ENCODE measurements at regions not wholly inside any gene's neighbourhood (a gene's known extent, or its start where the extent isn't known, plus 50 kb on each side); places are given as distances from the start of the nearest gene placed in this dataset.
A peak's percentile ranks its signal among the peaks of the same experiment; 100 is the strongest.

DNA sequence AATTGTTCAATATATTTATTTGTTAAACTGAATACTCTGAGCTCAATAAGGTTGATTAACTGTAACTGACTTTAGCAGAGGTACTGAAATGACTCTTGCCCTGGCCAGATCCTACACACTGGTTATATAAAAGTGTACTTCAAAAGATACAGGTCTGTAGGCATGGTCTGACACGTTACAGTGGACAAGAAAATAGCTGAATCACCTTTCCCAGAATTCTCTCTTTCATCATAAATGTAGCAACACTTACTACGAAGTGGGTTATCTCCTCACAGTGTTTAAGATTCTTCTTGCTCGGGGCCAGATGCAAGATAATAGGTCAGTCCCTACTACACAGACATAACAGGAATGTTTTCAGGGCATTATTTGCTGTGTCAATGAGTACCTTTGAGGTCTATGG lies 107.0 kb upstream of the ZC3H15 start (continued):
- TF ChIP-seq, protein P1, sequence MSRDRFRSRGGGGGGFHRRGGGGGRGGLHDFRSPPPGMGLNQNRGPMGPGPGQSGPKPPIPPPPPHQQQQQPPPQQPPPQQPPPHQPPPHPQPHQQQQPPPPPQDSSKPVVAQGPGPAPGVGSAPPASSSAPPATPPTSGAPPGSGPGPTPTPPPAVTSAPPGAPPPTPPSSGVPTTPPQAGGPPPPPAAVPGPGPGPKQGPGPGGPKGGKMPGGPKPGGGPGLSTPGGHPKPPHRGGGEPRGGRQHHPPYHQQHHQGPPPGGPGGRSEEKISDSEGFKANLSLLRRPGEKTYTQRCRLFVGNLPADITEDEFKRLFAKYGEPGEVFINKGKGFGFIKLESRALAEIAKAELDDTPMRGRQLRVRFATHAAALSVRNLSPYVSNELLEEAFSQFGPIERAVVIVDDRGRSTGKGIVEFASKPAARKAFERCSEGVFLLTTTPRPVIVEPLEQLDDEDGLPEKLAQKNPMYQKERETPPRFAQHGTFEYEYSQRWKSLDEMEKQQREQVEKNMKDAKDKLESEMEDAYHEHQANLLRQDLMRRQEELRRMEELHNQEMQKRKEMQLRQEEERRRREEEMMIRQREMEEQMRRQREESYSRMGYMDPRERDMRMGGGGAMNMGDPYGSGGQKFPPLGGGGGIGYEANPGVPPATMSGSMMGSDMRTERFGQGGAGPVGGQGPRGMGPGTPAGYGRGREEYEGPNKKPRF (IDR thresholded peaks at IDR 0.05; ENCODE audit: low read depth, low read length), result no peak
- TF ChIP-seq KDM2B (CRISPR knock-in tag; IDR thresholded peaks at IDR 0.05) (no peak), MAFG (tag; conservative IDR thresholded peaks at IDR 0.05) (peak; percentile 78), ZNF589 (CRISPR knock-in tag; IDR thresholded peaks at IDR 0.05; ENCODE audit: low read depth) (0 out of 2 replicates have a peak, but pooled peaks have one; percentile 33), POLR2H (tag; IDR thresholded peaks at IDR 0.05; ENCODE audit: low read depth) (peak; percentile 71), PRPF4 (IDR thresholded peaks at IDR 0.05; ENCODE audit: insufficient read depth, low read depth, low read length, poor library complexity, severe bottlenecking) (no peak), ZNF316 (IDR thresholded peaks at IDR 0.05) (peak; percentile 82), NFE2 (IDR thresholded peaks at IDR 0.05; ENCODE audit: low read depth) (peak; percentile 92), ZFP1 (CRISPR knock-in tag; IDR thresholded peaks at IDR 0.05) (no peak), ZNF445 (CRISPR knock-in tag; IDR thresholded peaks at IDR 0.05; ENCODE audit: low read depth) (no peak), ZNF41 (CRISPR knock-in tag; conservative IDR thresholded peaks at IDR 0.05) (no peak), MAFF (IDR thresholded peaks at IDR 0.05; ENCODE audit: low read length) (peak; percentile 59; the same call in 1 of the 2 replicates), CBX8 (IDR thresholded peaks at IDR 0.05; ENCODE audit: borderline replicate concordance, extremely low read depth, low read depth, low read length, poor library complexity, severe bottlenecking) (no peak), RAD21 (CRISPR knock-in tag; conservative IDR thresholded peaks at IDR 0.05 in 1 of 2, IDR thresholded peaks at IDR 0.05 in 1 of 2) (0 out of 4 replicates have a peak, but pooled peaks of 1 of the 2 experiments have one; percentile 4), EHMT2 (IDR thresholded peaks at IDR 0.05) (peak; percentile 67; the same call in 1 of the 2 replicates)
- TF ChIP-seq, protein P2, sequence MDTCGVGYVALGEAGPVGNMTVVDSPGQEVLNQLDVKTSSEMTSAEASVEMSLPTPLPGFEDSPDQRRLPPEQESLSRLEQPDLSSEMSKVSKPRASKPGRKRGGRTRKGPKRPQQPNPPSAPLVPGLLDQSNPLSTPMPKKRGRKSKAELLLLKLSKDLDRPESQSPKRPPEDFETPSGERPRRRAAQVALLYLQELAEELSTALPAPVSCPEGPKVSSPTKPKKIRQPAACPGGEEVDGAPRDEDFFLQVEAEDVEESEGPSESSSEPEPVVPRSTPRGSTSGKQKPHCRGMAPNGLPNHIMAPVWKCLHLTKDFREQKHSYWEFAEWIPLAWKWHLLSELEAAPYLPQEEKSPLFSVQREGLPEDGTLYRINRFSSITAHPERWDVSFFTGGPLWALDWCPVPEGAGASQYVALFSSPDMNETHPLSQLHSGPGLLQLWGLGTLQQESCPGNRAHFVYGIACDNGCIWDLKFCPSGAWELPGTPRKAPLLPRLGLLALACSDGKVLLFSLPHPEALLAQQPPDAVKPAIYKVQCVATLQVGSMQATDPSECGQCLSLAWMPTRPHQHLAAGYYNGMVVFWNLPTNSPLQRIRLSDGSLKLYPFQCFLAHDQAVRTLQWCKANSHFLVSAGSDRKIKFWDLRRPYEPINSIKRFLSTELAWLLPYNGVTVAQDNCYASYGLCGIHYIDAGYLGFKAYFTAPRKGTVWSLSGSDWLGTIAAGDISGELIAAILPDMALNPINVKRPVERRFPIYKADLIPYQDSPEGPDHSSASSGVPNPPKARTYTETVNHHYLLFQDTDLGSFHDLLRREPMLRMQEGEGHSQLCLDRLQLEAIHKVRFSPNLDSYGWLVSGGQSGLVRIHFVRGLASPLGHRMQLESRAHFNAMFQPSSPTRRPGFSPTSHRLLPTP (IDR thresholded peaks at IDR 0.05; ENCODE audit: borderline replicate concordance, extremely low read depth, insufficient read length), result no peak
- TF ChIP-seq, protein P3, sequence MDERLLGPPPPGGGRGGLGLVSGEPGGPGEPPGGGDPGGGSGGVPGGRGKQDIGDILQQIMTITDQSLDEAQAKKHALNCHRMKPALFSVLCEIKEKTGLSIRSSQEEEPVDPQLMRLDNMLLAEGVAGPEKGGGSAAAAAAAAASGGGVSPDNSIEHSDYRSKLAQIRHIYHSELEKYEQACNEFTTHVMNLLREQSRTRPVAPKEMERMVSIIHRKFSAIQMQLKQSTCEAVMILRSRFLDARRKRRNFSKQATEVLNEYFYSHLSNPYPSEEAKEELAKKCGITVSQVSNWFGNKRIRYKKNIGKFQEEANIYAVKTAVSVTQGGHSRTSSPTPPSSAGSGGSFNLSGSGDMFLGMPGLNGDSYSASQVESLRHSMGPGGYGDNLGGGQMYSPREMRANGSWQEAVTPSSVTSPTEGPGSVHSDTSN (CRISPR knock-in tag; IDR thresholded peaks at IDR 0.05; ENCODE audit: low read depth), result no peak
- TF ChIP-seq, protein P3 (tag; conservative IDR thresholded peaks at IDR 0.05; ENCODE audit: low read depth), result 0 out of 2 replicates have a peak, but pooled peaks have one; percentile 14
- TF ChIP-seq, protein P4, sequence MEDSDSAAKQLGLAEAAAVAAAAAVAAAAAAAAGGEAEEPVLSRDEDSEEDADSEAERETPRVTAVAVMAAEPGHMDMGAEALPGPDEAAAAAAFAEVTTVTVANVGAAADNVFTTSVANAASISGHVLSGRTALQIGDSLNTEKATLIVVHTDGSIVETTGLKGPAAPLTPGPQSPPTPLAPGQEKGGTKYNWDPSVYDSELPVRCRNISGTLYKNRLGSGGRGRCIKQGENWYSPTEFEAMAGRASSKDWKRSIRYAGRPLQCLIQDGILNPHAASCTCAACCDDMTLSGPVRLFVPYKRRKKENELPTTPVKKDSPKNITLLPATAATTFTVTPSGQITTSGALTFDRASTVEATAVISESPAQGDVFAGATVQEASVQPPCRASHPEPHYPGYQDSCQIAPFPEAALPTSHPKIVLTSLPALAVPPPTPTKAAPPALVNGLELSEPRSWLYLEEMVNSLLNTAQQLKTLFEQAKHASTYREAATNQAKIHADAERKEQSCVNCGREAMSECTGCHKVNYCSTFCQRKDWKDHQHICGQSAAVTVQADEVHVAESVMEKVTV (CRISPR knock-in tag; IDR thresholded peaks at IDR 0.05), result 0 out of 2 replicates have a peak, but pooled peaks have one; percentile 21
